A172 (cell line): ENCODE measurements at regions not wholly inside any gene's neighbourhood (a gene's known extent, or its start where the extent isn't known, plus 50 kb on each side); places are given as distances from the start of the nearest gene placed in this dataset.
"Not testable (repeated sequence)": the region's sequence is repeated elsewhere in the genome, so short reads cannot be mapped to it uniquely, and the experiment has no call there.

ENCODE experiments used
- DNase-seq: peaks from one replicate; pipeline ENCODE4 v3.0.0-alpha.2; 2015; ENCODE audit warnings: low spot score

GRCh38 chr2:2742726-2743125 lies 411.7 kb upstream of the MYT1L start:
- DNase-seq: no peak

DNA sequence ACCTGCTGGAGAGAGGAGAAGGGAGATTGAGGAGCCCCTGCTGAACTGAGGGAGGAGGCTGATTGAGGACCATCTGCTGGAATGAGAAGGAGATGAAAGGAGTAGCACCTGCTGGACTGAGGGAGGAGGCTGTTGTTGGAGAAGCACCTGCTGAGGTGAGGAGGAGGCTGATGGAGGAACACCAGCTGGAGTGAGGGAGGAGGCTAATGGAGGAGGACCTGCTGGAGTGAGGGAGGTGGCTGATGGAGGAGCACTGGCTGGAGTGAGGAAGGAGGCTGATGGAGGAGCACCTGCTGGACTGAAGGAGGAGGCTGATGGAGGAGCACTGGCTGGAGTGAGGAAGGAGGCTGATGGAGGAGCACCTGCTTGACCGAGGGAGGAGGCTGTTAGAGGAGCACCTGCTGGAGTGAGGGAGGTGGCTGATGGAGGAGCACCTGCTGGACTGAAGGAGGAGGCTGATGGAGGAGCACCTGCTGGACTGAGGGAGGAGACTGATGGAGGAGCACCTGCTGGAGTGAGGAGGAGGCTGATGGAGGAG lies 409.2 kb upstream of the MYT1L start:
- DNase-seq: no peak

GRCh38 chr2:2739231-2739795 lies 408.2 kb upstream of the MYT1L start:
- no peak for DNase-seq

DNA sequence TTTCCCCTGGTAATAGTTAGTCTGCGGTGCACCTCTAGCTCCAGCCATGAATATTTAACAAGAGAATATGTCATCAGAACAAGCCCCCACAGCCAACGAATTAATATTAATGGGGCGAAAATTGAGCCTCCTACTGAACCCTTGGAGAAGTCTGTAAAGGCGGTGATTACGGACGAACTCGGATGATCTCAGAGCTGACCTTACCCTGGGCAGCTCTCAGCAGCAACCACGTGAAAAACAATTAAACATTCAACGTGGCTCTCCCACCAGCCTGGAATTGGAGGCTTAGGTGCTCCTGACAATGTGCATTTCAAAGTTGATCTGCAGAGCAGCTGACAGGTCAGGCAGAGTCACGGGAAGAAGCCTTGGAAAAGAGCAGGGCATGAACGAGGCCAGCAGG lies 407.6 kb upstream of the MYT1L start:
- DNase-seq: no peak

GRCh38 chr2:2738276-2738675 lies 407.2 kb upstream of the MYT1L start:
- DNase-seq: no peak

- no peak for DNase-seq
Measured at GRCh38 chr2:2735041-2735440, 404.0 kb upstream of the MYT1L start.

- no peak for DNase-seq
Measured at GRCh38 chr2:2734308-2734707, 403.2 kb upstream of the MYT1L start.

GRCh38 chr2:2733818-2734217 lies 402.7 kb upstream of the MYT1L start:
- DNase-seq: no peak

GRCh38 chr2:2732331-2733119 lies 401.4 kb upstream of the MYT1L start:
- no peak for DNase-seq

DNA sequence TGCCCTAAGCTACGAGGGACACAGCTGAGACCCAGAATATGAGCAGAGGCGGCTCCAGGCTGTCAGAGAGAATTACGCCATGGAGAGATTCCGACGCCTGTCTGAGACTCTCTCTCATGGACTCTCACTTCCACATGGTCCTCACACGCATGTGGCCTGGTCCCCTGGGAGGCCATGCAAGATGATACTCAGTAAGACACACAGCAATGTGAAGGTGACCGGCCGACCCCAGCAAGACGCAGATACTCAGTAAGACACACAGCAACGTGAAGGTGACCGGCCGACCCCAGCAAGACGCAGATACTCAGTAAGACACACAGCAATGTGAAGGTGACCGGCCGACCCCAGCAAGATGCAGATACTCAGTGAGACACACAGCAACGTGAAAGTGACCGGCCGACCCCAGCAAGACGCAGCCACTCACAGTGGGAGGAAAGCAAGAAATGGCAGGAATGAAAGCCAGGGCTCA lies 400.8 kb upstream of the MYT1L start:
- DNase-seq: no peak

DNA sequence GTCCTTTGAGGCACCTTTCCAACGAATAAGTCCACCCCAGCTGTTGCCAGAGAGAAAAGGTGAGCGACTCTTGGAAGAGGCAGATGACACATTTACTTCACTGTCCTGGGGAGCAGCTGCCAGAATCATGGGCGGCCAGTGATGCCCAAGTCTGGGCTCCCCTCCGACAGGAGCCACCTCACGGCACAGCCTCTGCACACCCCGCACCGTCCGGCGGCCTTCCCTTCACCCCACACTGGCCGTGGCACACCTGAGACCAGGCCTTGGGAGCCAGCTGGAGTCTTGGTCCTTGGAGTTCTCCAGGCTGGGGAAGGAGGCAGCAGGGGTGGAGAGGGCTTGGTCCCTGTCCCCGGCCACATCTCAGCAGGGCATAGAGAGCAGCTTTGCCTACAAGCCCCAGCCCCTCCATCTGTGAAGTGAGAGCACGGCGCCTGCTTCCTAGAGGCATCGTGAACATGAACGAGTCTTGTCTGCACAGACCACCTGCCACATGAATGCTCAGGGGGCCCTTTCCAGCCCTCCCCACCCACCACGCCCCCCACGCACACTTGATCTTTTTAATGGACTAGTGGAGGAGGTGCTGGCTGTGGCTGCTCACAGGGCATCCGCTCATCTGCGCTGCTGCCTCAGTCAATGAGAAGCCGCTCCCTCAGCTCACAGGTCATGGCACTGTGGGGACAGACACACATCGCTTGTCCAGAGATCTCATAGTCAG lies 400.2 kb upstream of the MYT1L start:
- DNase-seq: no peak

GRCh38 chr2:2730301-2730833 lies 399.3 kb upstream of the MYT1L start:
- DNase-seq: no peak

- no peak for DNase-seq
Measured at GRCh38 chr2:2729246-2729645, 398.2 kb upstream of the MYT1L start.

DNA sequence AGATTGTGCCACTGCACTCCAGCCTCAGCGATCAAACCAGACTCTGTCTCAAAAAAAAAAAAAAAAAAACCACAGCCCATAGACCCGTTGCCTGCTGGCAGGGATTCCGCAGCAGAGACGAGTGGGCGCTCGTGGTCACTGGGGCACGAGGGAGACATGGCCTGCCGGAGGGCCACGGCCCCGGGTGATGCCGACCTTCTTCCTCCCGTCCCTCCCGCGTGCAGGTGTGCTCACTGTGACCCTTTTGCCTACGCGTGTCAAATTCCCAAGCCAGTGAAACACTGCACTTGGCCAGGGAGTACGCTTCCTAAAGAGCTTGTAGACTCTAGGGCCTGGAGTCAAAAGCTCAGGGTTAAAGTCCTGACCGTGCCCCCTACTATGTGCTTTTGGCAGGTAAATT lies 397.6 kb upstream of the MYT1L start:
- DNase-seq: no peak

GRCh38 chr2:2727876-2728511 lies 396.9 kb upstream of the MYT1L start:
- DNase-seq: no peak

DNA sequence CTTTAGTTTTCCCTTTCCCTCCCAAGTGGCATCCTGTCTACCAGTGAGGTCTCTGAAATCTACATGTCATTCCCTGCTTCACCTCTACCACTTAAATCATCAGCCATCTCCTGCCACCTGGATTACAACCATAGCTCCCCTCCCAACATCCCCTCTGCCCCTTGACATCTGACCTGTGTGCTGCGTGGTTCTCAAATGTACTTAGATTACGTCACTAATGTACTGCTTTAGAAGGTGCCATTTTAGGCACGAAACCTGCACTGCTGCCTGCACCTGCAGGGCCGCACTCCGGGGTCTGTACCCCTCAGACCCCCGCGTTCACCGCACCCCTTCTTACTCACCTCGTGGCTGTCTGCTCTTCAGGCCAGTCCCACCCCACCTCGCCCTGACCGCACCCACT lies 395.1 kb upstream of the MYT1L start:
- no peak for DNase-seq

- DNase-seq: no peak
Measured at GRCh38 chr2:2723064-2723463, 392.0 kb upstream of the MYT1L start.

DNA sequence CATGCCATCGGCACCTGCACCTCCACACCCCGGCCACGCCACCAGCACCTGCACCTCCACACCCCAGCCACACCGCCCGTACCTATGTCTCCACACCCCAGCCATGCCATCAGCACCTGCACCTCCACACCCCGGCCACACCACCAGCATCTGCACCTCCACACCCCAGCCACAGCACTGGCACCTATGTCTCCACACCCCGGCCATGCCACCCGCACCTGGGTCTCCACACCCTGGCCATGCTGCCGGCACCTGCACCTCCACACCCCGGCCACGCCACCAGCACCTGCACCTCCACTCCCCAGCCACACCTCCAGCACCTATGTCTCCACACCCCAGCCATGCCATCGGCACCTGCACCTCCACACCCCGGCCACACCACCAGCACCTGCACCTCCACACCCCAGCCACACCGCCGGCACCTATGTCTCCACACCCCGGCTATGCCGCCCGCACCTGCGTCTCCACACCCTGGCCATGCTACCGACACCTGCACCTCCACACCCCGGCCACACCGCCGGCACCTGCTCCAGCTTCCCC lies 390.3 kb upstream of the MYT1L start:
- DNase-seq: no peak

- not testable (repeated sequence) for DNase-seq
Measured at GRCh38 chr2:2720806-2721205, 389.7 kb upstream of the MYT1L start.

- DNase-seq: no peak
Measured at GRCh38 chr2:2720351-2720750, 389.3 kb upstream of the MYT1L start.

- DNase-seq: no peak
Measured at GRCh38 chr2:2719781-2720180, 388.7 kb upstream of the MYT1L start.

GRCh38 chr2:2719015-2719414 lies 387.9 kb upstream of the MYT1L start:
- no peak for DNase-seq
